ENCODE measurements at regions not wholly inside any gene's neighbourhood (a gene's known extent, or its start where the extent isn't known, plus 50 kb on each side); places are given as distances from the start of the nearest gene placed in this dataset.
A peak's percentile ranks its signal among the peaks of the same experiment; 100 is the strongest.
"Not testable (repeated sequence)": the region's sequence is repeated elsewhere in the genome, so short reads cannot be mapped to it uniquely, and the experiment has no call there.

DNA sequence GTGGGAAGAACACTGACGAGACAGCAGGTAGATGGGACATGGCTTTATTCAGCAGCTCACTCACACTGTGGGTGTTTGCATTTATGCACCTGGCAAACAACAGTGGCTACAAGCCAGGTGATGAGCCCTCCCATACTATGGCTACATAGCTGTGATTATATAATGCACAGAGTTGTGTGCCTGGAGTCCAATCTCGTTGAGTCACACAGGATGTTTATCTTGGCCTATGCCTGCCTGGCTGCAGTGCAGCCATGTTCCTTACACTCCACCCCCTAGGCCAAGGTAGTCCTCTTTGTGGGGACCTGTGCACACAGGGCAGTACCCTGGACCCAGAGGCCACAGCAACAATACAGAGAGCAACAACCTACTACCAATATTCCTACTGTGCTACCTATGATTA lies 1643.8 kb downstream of the MRPL39 start:
- DNase-seq = no peak

GRCh38 chr21:23960769-23961168 lies 1646.5 kb downstream of the MRPL39 start:
- no peak for DNase-seq

- DNase-seq = no peak
These were observed 1652.0 kb downstream of the MRPL39 start for GRCh38 chr21:23955135-23955843.

DNA sequence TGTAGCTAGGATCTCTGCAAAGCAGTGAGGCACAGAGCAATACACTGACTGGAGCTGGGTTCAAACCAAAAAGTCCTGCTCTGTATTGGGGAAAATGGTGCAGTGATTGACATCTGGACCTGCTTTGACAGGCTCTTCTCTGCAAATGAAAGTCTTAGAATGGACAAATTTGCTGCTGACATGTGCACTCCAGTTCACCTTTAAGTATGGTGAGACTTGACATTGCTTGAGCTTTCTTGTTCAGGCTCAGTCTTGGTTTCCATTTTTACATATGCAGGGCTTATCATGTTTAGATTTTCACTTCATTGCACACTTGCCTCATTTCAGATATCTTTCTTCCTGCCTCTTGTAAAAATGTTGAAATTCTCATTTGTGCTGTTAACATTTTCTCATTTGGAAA lies 1655.0 kb downstream of the MRPL39 start:
- DNase-seq = no peak

DNA sequence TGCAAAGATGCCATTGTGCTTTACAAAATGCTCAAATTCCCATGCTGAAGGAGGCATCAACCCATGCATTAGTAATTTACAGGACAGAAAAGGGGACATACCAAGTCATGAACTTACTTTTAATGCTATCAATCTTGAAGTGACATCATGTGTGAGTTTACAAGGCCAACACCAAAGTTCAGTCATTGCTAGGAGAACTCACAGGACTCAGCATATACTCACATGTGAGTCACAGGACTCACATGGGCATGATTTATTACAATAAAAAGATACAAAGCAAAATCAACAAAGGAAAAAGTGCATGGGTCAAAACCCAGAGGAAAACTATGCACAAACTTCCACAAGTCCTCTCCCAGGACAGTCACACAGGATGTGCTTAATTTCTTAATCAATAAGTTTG lies 1656.0 kb downstream of the MRPL39 start:
- DNase-seq = peak; percentile 11

- DNase-seq = no peak
These were observed 1656.9 kb downstream of the MRPL39 start for GRCh38 chr21:23950344-23950743.

DNA sequence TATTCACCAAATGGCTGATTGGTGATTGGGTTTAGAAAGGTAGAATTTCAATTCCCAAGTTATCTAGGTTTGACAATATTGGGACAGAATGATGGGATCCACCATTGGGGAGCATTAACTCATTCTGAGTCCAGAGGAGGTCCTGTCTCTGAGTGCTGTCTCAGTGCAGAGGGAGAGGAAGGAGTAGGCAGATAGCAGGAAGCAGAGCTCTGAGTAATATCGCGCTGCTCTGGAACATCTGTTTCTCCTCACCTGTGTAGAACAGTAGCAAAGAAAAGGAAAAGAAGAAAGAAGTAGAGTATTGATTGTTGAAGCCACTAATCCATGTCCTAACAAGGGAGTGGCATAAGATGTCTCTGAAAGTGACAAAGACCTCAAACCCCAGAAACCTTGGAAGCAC lies 1657.8 kb downstream of the MRPL39 start:
- no peak for DNase-seq

DNA sequence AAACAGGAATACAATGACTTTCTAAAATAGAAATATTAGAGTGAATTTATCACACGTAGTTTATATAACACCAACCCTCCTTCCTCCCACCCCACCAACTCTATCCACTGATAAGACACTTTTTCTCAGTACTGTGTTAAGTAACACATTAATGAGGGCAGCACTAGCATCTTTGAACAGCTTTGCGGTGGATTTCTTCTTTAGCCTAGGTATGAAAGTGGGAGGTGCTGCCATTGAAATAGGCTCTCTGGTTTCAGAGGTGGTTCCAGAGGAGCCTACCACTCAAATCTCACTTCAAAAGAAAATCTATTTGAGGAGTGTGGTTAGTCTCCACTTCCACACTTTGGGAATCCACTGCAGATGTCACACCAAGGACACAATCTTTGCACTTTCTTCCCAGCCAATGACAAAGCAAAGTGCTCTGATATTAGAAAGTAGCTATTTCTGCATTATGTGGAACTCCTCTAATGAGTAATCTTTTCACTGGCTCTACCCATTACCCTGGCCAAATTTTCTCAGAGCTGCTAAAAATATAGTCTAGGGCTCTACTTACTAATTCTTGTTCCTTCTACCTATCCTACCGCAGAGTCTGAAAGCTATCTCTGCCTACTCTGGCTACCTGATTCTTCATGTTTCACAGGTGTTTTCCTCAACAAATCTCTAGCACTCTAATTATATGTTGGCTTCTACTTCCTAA lies 1667.8 kb downstream of the MRPL39 start:
- DNase-seq = no peak

DNA sequence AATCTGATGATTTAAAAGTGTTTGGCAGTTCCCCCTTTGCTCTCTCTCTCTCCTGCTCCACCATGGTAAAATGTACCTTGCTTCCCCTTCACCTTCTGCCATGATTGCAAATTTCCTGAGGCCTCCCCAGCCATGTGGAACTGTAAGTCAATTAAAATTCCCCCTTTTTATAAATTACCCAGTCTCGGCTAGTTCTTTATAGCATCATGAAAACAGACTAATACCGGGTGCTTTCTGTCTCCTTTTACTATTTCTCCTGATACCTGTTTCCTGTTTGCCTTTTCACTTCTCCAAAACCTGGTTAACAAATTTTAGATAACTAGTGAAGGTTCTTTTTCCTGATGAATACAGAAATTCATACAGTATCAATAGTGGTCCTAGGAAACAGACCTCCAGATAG lies 1670.3 kb downstream of the MRPL39 start:
- DNase-seq = no peak

- DNase-seq = peak; percentile 32
These were observed 1671.1 kb downstream of the MRPL39 start for GRCh38 chr21:23936224-23936623.

DNA sequence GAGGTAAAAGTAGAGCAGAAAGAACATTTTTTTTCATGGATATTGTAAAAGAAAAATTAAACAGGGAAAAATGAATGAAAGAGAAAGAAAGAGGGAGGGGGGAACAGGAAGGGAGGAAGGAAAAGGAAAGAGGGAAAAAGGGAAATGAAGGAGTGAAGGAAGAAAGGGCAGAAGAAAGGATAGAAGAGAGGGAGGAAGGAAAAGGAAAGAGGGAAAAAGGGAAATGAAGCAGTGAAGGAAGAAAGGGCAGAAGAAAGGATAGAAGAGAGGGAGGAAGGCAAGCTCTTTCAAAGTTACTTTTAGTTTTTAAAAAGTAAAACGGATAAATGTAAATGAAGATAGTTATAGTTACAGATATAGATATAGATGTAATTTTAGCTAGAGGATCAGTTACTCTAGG lies 1676.7 kb downstream of the MRPL39 start:
- no peak for DNase-seq

- not testable (repeated sequence) for DNase-seq
These were observed 1680.9 kb downstream of the MRPL39 start for GRCh38 chr21:23926430-23926829.

DNA sequence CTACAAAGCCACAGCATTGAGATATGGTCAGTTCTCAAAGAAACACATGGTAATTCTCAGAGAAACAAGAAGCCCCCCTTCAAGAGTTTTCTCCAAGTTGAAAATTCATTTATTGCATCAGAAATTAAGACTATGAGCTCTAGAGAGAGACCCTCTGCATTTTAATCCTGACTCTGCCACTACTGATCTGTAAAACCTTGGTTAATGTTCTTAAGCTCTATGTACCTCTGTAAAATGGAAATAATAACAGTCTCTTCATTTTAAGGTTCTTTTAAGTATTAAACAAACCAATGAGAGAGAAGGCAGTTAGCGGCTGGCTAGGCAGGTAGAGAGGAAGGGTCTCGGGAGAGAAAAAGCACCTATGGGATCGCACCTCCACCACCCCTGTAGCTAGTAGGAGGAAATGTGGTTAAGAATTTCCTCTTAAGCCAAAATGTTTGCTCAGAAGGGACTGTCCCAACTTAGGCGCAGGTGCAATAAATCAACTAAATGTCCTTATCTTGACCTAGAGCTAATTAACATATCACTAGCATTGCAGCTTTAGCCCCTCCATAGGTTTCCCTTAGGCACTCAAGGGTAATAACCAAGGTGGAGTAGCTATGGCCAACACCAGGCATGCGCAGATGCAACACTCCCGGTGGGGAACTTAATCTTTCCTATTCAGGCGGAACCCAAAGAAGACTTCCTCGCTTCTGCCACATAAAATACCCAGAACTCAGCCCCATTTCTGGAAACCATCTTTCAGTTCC lies 1685.4 kb downstream of the MRPL39 start:
- DNase-seq = no peak

GRCh38 chr21:23900727-23901126 lies 1706.6 kb downstream of the MRPL39 start:
- no peak for DNase-seq

DNA sequence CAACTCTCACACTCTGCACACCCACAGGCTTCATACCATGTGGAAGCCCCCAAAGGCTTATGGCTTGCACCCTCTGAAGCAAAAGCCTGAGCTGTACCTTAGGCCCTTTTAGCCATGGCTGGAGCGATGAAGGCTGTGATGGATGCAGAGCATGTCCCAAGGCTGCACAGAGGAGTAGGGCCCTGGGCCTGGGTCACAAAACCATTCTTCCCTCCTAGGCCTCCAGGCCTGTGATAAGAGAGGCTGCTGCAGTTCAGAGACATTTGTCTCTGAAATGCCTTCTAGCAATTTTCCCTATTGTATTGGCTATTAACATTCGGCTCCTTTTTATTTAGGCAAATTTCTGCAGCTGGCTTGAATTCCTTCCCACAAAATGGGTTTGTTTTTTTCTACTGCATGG lies 1707.7 kb downstream of the MRPL39 start:
- no peak for DNase-seq

GRCh38 chr21:23890652-23891051 lies 1716.6 kb downstream of the MRPL39 start:
- DNase-seq = no peak

DNA sequence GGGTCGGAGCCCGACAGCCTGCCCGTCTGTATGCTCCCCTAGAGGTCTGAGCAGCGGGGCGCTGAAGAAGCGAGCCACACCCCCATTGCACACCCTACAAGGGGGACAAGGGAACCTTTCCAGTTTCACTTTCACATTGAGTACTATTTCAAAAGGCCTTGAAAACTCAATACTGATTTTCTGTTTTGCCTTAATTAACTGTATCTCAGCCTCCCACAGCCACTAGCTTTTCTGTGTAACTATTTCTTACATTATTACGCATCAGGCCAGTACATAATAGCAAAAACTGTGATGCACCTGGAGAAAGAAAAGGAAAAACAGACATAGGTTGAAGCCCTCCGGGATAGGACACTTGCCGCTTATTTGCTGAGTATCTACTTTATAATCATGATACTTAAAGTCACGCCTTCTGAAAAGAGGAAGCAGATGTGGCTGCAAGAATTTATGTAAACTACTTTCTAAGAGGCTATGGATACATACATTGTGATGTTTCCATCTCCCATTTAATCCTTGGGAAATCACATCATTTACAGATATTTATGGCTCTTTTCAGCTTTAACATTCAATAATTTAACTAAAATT lies 1719.5 kb downstream of the MRPL39 start:
- DNase-seq = no peak

DNA sequence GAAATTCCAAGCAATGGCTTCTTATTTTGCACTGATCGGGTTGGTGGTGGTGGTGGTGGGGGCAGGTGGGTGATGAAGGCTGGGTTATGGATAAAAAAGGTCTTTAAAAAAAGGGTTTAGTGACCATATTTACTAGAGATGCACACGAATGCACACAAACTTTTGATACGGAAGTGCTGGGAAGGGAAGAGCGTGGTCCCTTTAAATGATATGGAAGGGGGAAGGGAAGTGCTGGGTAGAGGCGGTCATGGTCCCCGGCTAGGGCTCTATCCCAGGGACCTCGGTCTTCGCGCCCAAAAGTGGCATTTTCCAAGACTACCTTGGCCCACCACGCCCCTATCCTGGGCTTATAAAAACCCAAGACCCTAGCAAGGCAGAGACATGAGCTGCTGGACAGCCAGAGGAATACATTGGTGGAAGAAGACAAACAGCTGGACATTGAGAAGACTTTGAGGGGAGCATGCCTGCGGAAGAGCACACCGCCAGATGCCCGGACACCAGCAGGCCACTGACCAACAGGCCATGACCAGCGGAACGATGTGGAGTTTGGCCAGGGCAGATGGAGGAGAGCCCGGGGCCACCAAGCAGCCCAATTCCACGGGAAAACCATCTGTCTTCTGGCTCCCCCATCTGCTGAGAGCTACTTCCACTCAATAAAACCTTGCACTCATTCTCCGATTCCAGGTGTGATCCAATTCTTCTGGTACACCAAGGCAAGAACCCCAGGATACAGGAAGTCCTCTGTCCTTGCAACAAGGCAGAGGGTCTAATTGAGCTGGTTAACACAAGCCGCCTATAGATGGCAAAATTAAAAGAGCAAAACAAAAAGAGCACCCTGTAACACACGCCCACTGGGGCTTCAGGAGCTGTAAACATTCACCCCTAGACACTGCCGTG lies 1720.2 kb downstream of the MRPL39 start:
- DNase-seq = no peak

- DNase-seq = no peak
These were observed 1725.5 kb downstream of the MRPL39 start for GRCh38 chr21:23881783-23882182.

DNA sequence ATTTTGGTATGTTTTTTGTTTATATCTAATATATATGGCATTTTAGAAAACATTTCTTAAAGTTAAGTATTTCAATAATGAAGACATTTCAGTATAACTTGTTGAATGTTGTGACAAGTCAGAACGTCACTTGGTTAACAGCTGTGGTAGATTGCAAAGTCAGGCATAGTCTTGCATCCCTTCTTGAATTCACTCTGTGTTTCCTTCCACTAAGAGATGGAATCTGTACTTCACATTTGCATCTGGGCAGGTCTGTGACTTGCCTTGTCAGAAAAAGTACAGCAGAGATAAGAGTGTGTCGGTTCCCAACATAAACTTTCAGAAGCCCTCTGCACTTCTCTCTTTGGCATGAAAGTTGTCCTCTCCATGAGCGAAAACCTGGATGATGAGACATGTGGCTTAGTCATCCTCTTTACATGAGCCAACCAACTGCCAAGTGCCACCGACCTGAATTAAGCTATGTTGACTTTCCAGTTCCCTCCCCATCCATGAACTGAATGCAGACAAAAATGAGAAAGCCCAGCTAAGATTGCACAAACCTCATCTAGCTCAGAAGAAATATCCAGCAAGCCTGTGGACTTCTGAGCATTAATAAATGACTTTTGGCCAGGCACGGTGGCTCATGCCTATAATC lies 1730.2 kb downstream of the MRPL39 start:
- DNase-seq = no peak

GRCh38 chr21:23874271-23874670 lies 1733.0 kb downstream of the MRPL39 start:
- DNase-seq = no peak

Measured in fibroblast of skin of abdomen (primary cell).